ENCODE measurements at regions not wholly inside any gene's neighbourhood (a gene's known extent, or its start where the extent isn't known, plus 50 kb on each side); places are given as distances from the start of the nearest gene placed in this dataset.

DNA sequence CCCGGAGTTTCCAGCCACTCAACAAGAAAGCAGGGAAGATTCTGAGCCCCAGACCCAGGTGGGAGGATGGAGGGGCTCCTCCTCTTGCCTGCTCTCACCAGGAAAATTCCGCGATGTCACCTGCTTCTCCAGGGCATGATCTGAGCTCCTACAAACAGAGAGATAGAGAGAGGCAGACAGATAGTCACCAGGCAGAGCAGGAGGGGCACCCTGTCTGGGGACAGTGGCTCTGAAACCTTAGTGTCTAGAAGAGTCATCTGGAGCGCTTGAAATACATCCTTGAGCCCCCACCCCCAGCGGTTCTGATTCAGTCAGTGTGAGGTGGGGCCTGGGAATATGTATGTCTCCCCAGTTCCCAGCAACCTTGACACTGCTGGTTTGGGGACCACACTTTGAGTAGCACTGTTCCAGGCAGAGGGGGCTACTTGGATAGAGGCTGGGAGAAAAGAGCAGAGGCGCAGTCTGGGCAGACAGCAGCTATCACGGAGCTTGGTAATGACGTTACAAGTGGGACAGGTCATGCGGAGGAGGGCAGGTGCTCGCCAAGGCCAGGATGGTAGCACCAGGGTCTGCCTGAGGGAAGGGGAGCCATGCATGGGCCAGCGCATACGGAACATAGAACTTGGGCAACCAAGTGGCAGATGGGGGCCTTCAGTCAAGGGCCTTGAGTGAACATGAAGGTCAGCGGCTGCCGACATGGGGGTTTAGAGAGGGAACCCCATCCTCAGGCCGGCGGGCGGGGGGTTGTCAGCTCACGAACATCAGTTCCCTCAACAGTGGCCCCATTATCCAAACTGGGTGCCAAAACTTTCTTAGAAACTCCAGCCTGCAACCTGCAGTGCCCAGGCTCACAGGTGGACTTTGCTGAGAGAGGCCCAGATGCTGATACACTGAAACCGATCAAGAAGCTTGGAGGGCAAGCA, 60.9 kb upstream of the MYEOV start:
- TF ChIP-seq POLR2AphosphoS5 (IDR thresholded peaks at IDR 0.05) (no peak), EP300 (IDR thresholded peaks at IDR 0.05) (no peak)
- TF ChIP-seq, protein P1, sequence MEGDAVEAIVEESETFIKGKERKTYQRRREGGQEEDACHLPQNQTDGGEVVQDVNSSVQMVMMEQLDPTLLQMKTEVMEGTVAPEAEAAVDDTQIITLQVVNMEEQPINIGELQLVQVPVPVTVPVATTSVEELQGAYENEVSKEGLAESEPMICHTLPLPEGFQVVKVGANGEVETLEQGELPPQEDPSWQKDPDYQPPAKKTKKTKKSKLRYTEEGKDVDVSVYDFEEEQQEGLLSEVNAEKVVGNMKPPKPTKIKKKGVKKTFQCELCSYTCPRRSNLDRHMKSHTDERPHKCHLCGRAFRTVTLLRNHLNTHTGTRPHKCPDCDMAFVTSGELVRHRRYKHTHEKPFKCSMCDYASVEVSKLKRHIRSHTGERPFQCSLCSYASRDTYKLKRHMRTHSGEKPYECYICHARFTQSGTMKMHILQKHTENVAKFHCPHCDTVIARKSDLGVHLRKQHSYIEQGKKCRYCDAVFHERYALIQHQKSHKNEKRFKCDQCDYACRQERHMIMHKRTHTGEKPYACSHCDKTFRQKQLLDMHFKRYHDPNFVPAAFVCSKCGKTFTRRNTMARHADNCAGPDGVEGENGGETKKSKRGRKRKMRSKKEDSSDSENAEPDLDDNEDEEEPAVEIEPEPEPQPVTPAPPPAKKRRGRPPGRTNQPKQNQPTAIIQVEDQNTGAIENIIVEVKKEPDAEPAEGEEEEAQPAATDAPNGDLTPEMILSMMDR (IDR thresholded peaks at IDR 0.05): no peak
